Aorta (tissue), 5 donors: ENCODE measurements at regions not wholly inside any gene's neighbourhood (a gene's known extent, or its start where the extent isn't known, plus 50 kb on each side); places are given as distances from the start of the nearest gene placed in this dataset.
A peak's percentile ranks its signal among the peaks of the same experiment; 100 is the strongest.

Experiments
- ATAC-seq: fragments of 200-7000 bp; cut with Tn5 transposase; one replicate; pipeline ENCODE4 v1.9.1; 2022; ENCODE audit warnings: moderate library complexity; ENCODE audit not compliant: low FRiP score
- DNase-seq, 2 donors: peaks; one replicate each; pipeline ENCODE4 v3.0.0-alpha.2; 2020
- H3K27ac ChIP-seq, 2 donors: one replicate each; pipeline ENCODE4 v1.5.1; 2013; ENCODE audit warnings: low read length in 2 of 2, mild to moderate bottlenecking in 2 of 2, moderate library complexity in 2 of 2, control low read depth in 1 of 2, inconsistent platforms in 1 of 2, low read depth in 1 of 2
- H3K27me3 ChIP-seq, 2 donors: one replicate each; pipeline ENCODE4 v1.6.1; 2013; ENCODE audit warnings: control low read depth in 1 of 2, low read length in 1 of 2, mild to moderate bottlenecking in 1 of 2, moderate library complexity in 1 of 2; ENCODE audit not compliant: insufficient read depth in 2 of 2, control insufficient read depth in 1 of 2
- H3K36me3 ChIP-seq, 2 donors: one replicate each; pipeline ENCODE4 v1.6.1; 2013; ENCODE audit warnings: control low read depth in 1 of 2, low read length in 1 of 2, mild to moderate bottlenecking in 1 of 2; ENCODE audit not compliant: insufficient read depth in 2 of 2, control insufficient read depth in 1 of 2
- H3K4me1 ChIP-seq, 2 donors: one replicate each; pipeline ENCODE4 v1.6.1; 2013; ENCODE audit warnings: low read length in 2 of 2, control low read depth in 1 of 2, mild to moderate bottlenecking in 1 of 2, moderate library complexity in 1 of 2; ENCODE audit not compliant: insufficient read depth in 2 of 2, control insufficient read depth in 1 of 2
- H3K4me3 ChIP-seq, 2 donors: one replicate each; pipeline ENCODE4 v1.5.1; 2013; ENCODE audit warnings: low read length in 2 of 2, control low read depth in 1 of 2, mild to moderate bottlenecking in 1 of 2
- H3K9me3 ChIP-seq: one replicate; pipeline ENCODE4 v1.6.1; 2013; ENCODE audit warnings: mild to moderate bottlenecking, low read length; ENCODE audit not compliant: control insufficient read depth
- WGBS, 2 donors: extraction: QIAGEN DNeasy Blood & Tissue Kit; methylation state at CpG; one replicate each; pipeline ENCODE4 v1.1.7; 2013; 5-methylcytosine and 5-hydroxymethylcytosine counted together
- intact Hi-C, 2 donors: fragments of 100-400 bp; cut with DNase I; formaldehyde crosslinking; loops; one replicate each; pipeline versions ENCODE4 v1.14.2 to v1.15.0; 2022
- donor health status: healthy with polysubstance abuse.
- donor health status: Bipolar disorder and iron deficiency.
- donor health status: DM: no; HTN: no; CAD: no.
- donor health status: DM: no; HTN: no; CAD: no.
- donor health status: DM: yes; HTN: yes; CAD: no.

DNA sequence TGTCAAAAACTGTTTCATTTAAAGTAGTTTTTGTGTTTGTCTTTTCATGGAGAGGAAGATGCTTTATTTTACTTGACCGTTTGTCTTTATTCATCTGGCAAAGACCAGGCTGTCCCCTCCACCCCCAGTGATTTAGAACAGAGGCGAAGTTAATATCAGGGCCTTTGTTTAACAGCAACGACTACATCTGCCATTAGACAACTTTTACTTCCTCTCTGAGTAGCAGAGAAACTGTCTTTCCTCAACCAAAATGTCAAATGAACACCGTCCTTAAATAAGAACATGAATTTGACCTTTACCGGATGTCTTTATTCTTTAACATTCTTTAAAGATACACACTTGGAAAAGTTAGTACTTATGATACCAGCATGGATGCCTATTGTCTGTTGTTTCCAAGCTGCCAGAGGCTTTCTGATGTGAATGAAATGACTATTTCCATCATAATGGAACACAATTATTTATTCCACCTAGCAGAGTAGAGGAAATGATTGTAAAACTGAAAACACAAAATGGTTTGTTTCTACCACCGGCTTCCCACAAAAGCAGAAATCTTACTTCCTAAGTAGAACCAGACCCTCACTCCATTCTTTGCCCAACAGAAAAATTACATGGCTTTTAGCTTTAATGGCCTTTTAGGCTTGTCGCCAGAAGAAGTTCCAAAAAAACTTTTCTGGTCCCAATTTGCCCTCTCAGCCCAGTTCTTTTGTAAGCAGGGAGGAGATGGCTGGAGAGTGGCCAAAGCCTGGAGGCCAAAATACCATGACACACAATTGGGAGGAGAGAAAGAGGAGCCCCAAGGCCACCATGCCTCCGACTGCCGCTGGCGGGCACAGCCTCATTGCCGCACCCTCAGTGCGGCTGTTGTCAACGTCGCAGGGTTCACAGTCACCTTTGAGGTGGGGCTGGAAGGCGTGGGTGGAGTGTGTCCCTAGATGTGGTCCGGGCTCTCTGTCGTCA, 168.5 kb downstream of the TEX36 start:
- intact Hi-C loops: no loop called here

GRCh38 chr10:125513429-125514182, 169.4 kb downstream of the TEX36 start:
- Histone ChIP-seq H3K4me3 (no peak overlapping the region), H3K36me3 (no peaks in the 10 kb centered on the region), H3K9me3 (peaks cover 2% of the 10 kb centered on the region), H3K27ac (no peak overlapping the region), H3K4me1 (no peaks in the 10 kb centered on the region), H3K27me3 (no peaks in the 10 kb centered on the region)
- ATAC-seq (no peak), DNase-seq (no peak)
- intact Hi-C loops: no loop called here
- 37 to 47% methylated on average over 11 of the region's 11 CpGs for WGBS, 2 donors

More for the DNA sequence above, 168.5 kb downstream of the TEX36 start:
- WGBS, 2 donors: 74 to 75% methylated on average over 17 of the region's 17 CpGs
- no peak for DNase-seq
- no peak for ATAC-seq
- H3K9me3 ChIP-seq: peaks cover 2% of the 10 kb centered on the region
- no peaks in the 10 kb centered on the region for H3K36me3 ChIP-seq
- no peak overlapping the region for H3K4me3 ChIP-seq
- H3K4me1 ChIP-seq: no peaks in the 10 kb centered on the region
- no peaks in the 10 kb centered on the region for H3K27me3 ChIP-seq
- H3K27ac ChIP-seq: no peak overlapping the region

GRCh38 chr10:125510998-125511397, 172.0 kb downstream of the TEX36 start:
- no peak overlapping the region for H3K27ac ChIP-seq
- no peaks in the 10 kb centered on the region for H3K27me3 ChIP-seq
- H3K4me1 ChIP-seq: no peaks in the 10 kb centered on the region
- WGBS, 2 donors: 88 to 94% methylated on average over 9 of the region's 9 CpGs
- ATAC-seq (no peak), DNase-seq (peak in 1 of 2 donors; percentile 28)
- peaks cover 2% of the 10 kb centered on the region for H3K9me3 ChIP-seq
- H3K4me3 ChIP-seq: no peak overlapping the region
- H3K36me3 ChIP-seq: no peaks in the 10 kb centered on the region
- intact Hi-C loops: no loop called here

GRCh38 chr10:125505648-125506047, 177.3 kb downstream of the TEX36 start:
- 58 to 65% methylated on average over 3 of the region's 3 CpGs for WGBS, 2 donors

DNA sequence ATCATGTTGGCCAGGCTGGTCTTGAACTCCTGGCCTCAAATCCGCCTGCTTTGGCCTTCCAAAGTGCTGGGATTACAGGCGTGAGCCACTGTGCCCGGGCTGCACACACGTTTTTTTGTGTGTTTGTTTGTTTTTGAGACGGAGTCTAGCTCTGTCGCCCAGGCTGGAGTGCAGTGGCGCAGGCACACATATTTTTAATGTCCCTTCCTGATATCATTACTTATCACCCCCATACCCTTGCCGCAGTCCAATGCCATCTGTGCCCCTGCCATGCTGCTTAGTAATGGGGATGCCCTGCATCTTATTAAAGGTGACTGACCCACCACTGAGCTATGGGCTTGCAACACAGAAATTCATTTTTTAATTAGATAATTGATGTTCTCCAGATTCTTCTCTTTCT, 180.7 kb downstream of the TEX36 start:
- ATAC-seq: no peak
- intact Hi-C loops: no loop called here
- Histone ChIP-seq H3K4me1 (no peaks in the 10 kb centered on the region), H3K4me3 (no peak overlapping the region), H3K9me3 (peaks cover 1% of the 10 kb centered on the region), H3K27me3 (no peaks in the 10 kb centered on the region), H3K27ac (no peak overlapping the region), H3K36me3 (no peaks in the 10 kb centered on the region)
- 78 to 83% methylated on average over 8 of the region's 8 CpGs for WGBS, 2 donors
- DNase-seq: no peak

More at GRCh38 chr10:125505648-125506047, 177.3 kb downstream of the TEX36 start:
- Histone ChIP-seq H3K27ac (no peak overlapping the region), H3K27me3 (no peaks in the 10 kb centered on the region), H3K36me3 (no peaks in the 10 kb centered on the region), H3K4me3 (no peak overlapping the region), H3K9me3 (peaks cover 1% of the 10 kb centered on the region), H3K4me1 (no peaks in the 10 kb centered on the region)
- intact Hi-C loops: no loop called here
- no peak for DNase-seq
- ATAC-seq: no peak

- Histone ChIP-seq H3K4me3 (no peak overlapping the region), H3K27ac (no peak overlapping the region), H3K4me1 (no peaks in the 10 kb centered on the region), H3K36me3 (no peaks in the 10 kb centered on the region), H3K9me3 (no peaks in the 10 kb centered on the region), H3K27me3 (no peaks in the 10 kb centered on the region)
- intact Hi-C loops: no loop called here
- DNase-seq (no peak), ATAC-seq (no peak)
- 63% methylated on average over 4 of the region's 4 CpGs for WGBS, 2 donors
These were observed 187.6 kb downstream of the TEX36 start for GRCh38 chr10:125495386-125495785.

GRCh38 chr10:125494651-125495239, 188.2 kb downstream of the TEX36 start:
- H3K36me3 ChIP-seq: no peaks in the 10 kb centered on the region
- intact Hi-C loops: no loop called here
- ATAC-seq: no peak
- no peaks in the 10 kb centered on the region for H3K9me3 ChIP-seq
- WGBS, 2 donors: 52% methylated on average over 10 of the region's 10 CpGs
- DNase-seq: no peak
- H3K4me1 ChIP-seq: no peaks in the 10 kb centered on the region
- H3K4me3 ChIP-seq: no peak overlapping the region
- H3K27me3 ChIP-seq: no peaks in the 10 kb centered on the region
- no peak overlapping the region for H3K27ac ChIP-seq

DNA sequence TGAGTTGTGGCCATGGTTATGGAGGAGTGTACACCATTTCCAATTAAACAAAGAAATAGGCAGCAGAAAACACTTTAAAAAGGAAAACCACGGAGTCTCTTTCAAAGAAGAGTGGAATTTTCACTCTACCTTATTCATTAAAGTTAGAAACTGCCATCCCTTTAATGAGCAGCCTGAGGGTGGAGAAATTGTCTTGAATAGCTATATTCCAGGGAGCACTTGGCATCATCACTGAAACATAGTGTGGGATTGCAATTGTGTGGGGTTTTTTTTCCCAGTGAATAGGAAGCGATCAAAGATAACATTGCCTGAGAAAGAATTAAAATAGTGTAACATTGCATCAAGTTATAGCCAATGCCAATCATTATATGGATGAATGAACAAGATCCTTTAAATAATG, 191.6 kb downstream of the TEX36 start:
- no peak for ATAC-seq
- H3K4me3 ChIP-seq: no peak overlapping the region
- H3K9me3 ChIP-seq: no peaks in the 10 kb centered on the region
- intact Hi-C loops: no loop called here
- DNase-seq: no peak
- H3K27ac ChIP-seq: no peak overlapping the region
- WGBS, 2 donors: 84 to 86% methylated on average over 2 of the region's 2 CpGs
- no peaks in the 10 kb centered on the region for H3K27me3 ChIP-seq
- H3K4me1 ChIP-seq: no peaks in the 10 kb centered on the region
- no peaks in the 10 kb centered on the region for H3K36me3 ChIP-seq
